ENCODE measurements at regions not wholly inside any gene's neighbourhood (a gene's known extent, or its start where the extent isn't known, plus 50 kb on each side); places are given as distances from the start of the nearest gene placed in this dataset.

DNA sequence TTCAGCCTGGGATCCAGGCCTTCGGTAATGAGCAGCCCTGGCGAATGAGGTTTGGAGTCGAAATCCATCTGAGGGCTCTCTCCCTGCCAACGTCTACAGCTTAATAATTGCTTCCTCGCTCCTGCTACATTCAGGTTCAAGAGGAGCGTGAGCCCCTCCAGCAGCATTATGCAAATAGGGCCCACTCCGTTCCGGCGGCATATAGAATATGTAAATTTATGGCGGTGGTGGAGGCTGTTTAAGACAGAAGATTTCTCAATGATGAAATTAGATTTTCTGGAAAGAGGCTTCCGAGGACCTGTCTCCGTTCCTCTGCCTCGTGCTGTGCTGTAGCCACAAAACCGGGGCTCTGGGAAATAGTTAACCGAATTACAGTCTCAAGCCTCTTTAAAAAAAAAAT is 402.8 kb downstream of the MIAT start:
- TF ChIP-seq CTCF (conservative IDR thresholded peaks at IDR 0.05; ENCODE audit: low read depth, low read length) = no peak
- TF ChIP-seq EZH2 (IDR thresholded peaks at IDR 0.05; ENCODE audit: borderline replicate concordance, low read depth, low read length, poor library complexity, severe bottlenecking) = no peak

All from A673 (cell line).